SHP77 treated with DMSO at 0.1 percent for 48 hours (cell line): ENCODE measurements at regions not wholly inside any gene's neighbourhood (a gene's known extent, or its start where the extent isn't known, plus 50 kb on each side); places are given as distances from the start of the nearest gene placed in this dataset.
"Not testable (repeated sequence)": the region's sequence is repeated elsewhere in the genome, so short reads cannot be mapped to it uniquely, and the experiment has no call there.

Source experiments
- DNase-seq: peaks from one replicate; lab custom pipeline; 2025; lab: John Stamatoyannopoulos, UW

DNA sequence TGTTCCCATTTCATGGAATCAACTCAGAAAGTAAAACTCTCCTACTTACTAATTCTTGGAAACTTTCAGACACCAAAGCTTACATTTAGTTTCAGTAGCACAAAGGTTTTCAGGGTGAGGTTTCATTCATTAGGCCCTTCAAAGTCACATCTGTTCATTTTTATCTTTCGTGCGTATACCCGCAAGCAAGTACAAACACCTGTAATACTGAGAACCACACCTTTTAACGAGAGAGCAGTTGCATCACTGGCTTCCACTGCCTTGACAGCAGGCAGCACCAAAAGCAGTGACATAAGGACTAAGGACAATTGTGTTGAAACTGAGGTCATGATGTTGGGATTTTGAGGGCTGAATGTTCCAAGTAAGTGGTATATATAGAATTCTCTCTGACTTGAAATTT is 60.5 kb downstream of the GOLGA6L22 start:
- DNase-seq: not testable (repeated sequence)

DNA sequence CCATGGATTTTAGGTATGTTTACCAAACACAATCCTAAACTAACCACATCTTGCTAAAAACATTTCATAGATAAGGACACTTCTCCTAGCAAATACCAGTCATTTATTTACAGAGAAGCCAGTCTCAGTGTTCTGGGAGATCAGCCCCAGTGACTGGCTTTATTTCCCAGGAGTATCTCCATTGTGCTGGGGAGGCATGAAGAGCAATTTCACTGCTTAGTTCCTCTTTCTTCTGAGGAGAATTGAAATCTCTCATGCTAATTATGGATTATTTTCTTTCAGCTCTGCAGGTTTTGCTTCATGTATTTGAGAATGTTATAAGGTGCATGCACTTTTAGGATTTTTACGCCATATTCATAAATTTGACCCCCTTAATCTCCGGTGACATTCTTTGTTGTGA is 67.8 kb downstream of the GOLGA6L22 start:
- not testable (repeated sequence) for DNase-seq

- DNase-seq: not testable (repeated sequence)
Measured at GRCh38 chr15:22527016-22527415, 68.3 kb downstream of the GOLGA6L22 start.

DNA sequence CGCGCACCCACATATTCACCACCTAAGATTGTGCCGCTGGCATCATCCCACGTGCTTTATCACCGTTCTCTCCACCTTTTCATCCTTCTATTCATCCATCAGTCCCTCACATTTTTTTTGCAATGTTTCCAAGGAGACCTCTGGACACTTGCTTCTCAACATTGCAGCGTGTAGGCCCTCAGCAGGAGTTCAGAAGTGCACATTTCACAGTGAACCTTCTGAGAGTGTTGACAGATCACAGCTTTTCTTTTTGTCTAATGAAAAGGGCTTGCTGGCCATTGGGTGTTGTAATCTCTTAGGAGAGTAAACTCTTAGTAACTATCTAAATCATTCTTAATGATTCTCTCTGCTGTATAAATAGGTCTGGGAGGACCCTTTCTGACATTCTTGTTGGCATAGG is 70.5 kb downstream of the GOLGA6L22 start:
- DNase-seq: not testable (repeated sequence)

- DNase-seq: not testable (repeated sequence)
Measured at GRCh38 chr15:22559701-22560100, 101.0 kb downstream of the GOLGA6L22 start.

GRCh38 chr15:22561716-22562115 is 103.0 kb downstream of the GOLGA6L22 start:
- not testable (repeated sequence) for DNase-seq

DNA sequence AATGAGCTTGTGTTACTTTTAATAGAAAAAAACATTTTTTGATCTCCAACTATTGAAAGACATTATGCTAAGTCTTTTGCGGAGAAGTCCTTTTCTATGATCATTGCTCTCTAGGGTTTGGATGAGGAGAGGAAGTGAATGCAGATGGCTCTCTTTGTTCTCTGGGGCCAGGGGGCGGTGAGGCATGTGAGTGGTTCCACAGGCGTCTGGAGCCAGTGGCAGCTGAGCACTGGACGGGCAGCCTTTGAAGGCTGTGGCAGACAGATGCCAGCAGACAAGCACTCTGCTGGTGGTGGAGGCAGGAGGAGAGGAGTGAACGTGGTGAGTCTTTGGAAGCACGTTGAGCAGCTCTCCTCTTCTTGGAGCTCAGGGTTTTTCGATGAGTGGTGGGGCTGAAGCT is 107.8 kb downstream of the GOLGA6L22 start:
- not testable (repeated sequence) for DNase-seq

GRCh38 chr15:22569486-22569885 is 110.8 kb downstream of the GOLGA6L22 start:
- not testable (repeated sequence) for DNase-seq

- not testable (repeated sequence) for DNase-seq
Measured at GRCh38 chr15:22572152-22572735, 113.5 kb downstream of the GOLGA6L22 start.

GRCh38 chr15:22572792-22573191 is 114.1 kb downstream of the GOLGA6L22 start:
- not testable (repeated sequence) for DNase-seq

DNA sequence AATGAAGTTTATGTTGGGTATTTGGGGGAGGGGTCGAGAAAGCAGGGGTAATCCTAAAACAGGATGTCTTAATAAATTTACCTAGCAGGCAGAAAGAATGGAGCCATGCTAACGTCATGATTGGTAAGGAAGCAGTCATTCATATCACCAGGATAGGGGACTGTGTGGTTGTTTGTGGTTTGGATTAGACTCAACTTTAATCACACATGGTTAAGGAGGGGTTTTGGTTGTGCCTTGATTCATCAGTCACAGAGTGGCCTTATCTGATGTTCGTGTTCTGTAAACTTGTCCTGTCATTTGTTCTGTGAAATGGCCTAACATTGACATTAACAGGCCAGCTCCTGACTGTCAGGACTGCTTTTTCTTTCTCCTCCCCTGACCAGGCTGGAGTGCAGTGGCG is 119.1 kb downstream of the GOLGA6L22 start:
- DNase-seq: not testable (repeated sequence)

- DNase-seq: not testable (repeated sequence)
Measured at GRCh38 chr15:22579213-22579612, 120.5 kb downstream of the GOLGA6L22 start.

GRCh38 chr15:22587391-22587790 is 128.7 kb downstream of the GOLGA6L22 start:
- not testable (repeated sequence) for DNase-seq

DNA sequence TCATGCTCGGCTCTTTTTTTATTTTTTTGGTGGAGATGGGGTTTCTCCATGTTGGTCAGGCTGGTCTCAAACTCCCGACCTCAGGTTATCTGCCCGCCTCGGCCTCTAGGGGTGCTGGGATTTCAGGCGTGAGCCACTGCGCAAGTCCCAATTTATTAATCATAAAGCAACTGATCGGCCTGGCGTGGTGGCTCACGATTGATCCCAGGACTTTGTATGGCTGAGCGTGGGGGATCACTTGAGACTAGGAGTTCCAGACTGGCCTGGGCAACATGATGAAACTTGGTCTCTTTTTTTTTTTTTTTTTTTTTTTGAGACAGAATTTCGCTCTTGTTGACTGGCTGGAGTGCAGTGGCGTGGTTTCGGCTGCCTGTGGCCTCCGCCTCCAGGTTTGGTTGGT is 139.8 kb downstream of the GOLGA6L22 start:
- DNase-seq: not testable (repeated sequence)

GRCh38 chr15:22599526-22600320 is 141.0 kb downstream of the GOLGA6L22 start:
- DNase-seq: not testable (repeated sequence)

DNA sequence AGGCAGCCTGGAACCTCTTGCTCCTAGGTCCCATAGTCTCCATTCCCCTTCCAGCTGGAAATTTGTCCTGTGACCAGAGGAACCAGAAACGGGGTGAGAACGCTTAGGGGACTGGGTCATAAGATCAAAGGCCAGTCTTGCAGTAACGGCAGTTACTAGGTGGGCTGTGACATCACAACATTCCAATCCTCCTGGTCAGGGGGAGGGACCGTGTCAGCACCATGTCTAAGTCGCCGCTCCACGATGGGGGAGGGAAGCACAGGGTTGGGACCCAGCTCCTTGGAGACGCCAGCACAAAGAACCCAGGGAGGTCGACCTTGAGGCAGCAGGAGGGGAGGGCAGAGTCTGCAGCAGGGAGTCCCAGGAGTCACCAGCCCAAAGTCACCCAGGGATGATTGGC is 158.3 kb downstream of the GOLGA6L22 start:
- DNase-seq: not testable (repeated sequence)

GRCh38 chr15:22631789-22632188 is 154.7 kb upstream of the NIPA1 start:
- DNase-seq: not testable (repeated sequence)

DNA sequence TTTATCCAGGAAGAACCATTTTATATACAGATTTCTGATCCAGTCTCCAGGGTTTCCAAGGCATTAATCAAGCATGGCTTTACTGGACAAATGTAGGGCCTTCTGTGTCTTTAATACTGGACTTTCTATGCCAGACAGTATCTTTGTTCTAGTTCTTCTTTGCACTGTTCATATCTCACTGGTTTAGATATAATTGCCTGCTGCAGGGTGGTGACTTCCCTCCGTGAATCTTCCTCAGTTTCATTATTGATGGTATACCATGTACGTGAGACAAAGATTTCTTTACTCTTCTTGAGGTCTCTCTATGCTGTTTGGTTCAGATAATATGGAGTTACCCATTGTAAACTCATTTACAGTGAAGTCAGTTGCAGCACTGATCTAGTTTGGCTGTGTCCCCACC is 146.5 kb upstream of the NIPA1 start:
- DNase-seq: not testable (repeated sequence)

- not testable (repeated sequence) for DNase-seq
Measured at GRCh38 chr15:22649458-22649857, 137.0 kb upstream of the NIPA1 start.

GRCh38 chr15:22651179-22651578 is 135.3 kb upstream of the NIPA1 start:
- not testable (repeated sequence) for DNase-seq

DNA sequence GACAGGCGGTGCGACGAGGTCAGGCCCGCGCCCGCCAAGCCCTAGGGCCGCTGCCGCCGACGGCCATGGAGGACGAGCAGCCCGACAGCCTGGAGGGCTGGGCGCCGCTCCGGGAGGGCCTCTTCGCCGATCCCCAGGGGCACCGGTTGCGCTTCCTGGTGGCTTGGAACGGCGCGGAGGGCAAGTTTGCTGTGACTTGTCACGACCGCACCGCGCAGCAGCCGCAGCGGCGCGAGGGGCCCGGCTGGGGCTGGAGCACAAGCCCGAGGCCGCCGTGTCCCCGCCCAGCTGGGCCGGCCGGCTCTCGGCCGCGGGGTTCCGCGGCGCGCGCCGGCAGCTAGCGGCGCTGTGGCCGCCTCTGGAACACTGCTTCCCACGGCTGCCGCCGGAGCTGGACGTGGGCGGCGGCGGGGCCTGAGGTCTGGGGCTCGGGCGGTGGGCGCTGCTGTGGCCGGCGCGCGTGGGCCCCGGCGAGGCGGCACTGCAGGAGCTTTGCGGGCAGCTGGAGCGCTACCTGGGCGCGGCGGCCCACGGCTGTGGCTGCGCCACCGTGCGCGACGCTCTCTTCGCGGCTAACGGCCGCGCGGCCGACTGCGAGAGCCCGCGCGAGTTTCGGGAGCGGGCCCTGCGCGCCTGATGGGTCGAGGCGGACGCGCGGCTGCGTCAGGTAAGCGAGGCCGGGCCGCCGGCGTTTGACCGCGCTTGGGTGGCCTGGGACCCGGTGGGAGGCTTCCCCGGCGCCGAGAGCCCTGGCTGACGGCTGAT is 122.0 kb upstream of the NIPA1 start:
- not testable (repeated sequence) for DNase-seq

DNA sequence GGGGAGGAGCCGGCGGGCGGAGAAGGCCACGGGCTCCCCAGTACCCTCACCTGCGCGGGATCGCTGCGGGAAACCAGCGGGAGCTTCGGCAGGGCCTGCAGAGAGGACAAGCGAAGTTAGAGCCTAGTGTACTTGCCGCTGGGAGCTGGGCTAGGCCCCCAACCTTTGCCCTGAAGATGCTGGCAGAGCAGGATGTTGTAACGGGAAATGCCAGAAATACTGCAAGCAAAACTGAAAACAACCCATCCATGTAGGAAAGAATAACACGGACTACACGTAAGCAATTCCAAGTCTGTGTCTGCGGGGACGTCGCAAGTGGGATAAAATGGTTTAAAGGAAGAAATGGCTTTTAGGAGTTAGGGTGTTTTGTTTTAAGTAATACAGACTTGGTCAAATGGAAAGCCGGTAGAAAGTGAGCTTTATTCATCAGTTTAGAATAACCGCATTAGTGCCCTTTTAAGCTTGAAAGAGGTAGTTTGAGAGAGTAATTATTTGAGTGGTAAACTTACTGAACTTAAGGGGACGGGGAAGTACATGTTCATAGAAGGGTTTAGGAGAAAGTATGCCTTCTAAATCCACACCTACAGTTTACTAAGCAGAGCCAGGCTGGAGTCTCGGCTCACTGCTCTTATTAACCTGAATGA is 121.3 kb upstream of the NIPA1 start:
- DNase-seq: not testable (repeated sequence)
